BJ (cell line): ENCODE measurements at regions not wholly inside any gene's neighbourhood (a gene's known extent, or its start where the extent isn't known, plus 50 kb on each side); places are given as distances from the start of the nearest gene placed in this dataset.

Experiments
- CTCF ChIA-PET: fragments of 350-600 bp; formaldehyde crosslinking; extraction: SDS; loops from one replicate; lab custom pipeline; 2021; ENCODE audit warnings: antibody characterized with exemption, inconsistent platforms; lab: Yijun Ruan, JAX
- POLR2A ChIA-PET: fragments of 300-600 bp; sonication (Branson Sonifier 250); formaldehyde crosslinking; extraction: SDS; loops from one replicate; lab custom pipeline; 2021; ENCODE audit warnings: antibody characterized with exemption; lab: Charles Lee
- DNase-seq: peaks from one replicate; pipeline ENCODE4 v3.0.0-alpha.2; 2011; ENCODE audit warnings: low read depth
- H3K27me3 ChIP-seq: 2 replicates; pipeline ENCODE4 v1.6.0; 2011; ENCODE audit warnings: low read length; ENCODE audit not compliant: control insufficient read depth, insufficient read depth
- H3K36me3 ChIP-seq: 2 replicates; pipeline ENCODE4 v1.5.1; 2011; ENCODE audit warnings: low read length; ENCODE audit not compliant: control insufficient read depth, insufficient read depth
- H3K4me3 ChIP-seq: 2 replicates; pipeline ENCODE4 v1.5.1; 2011; ENCODE audit warnings: low read depth, mild to moderate bottlenecking, control low read depth, low read length
- CTCF ChIP-seq: IDR thresholded peaks from 2 replicates; pipeline ENCODE4 v1.5.1; 2011; ENCODE audit warnings: low read depth, mild to moderate bottlenecking, control low read depth, inconsistent platforms, low read length, moderate library complexity; ENCODE audit not compliant: insufficient read depth

- ChIA-PET POLR2A (no interaction called here), CTCF (interaction anchor here (1.1 to 1.8 kb wide), 4 partner anchors 10 to 178 kb away, joined by 3 to 10 read pairs (median 6); partner anchors contain the start of gene CCDC71L)
- no peak overlapping the region for H3K4me3 ChIP-seq
- TF ChIP-seq CTCF = no peak
- H3K36me3 ChIP-seq = no peaks in the 10 kb centered on the region
- H3K27me3 ChIP-seq = no peaks in the 10 kb centered on the region
- no peak for DNase-seq
Observed at GRCh38 chr7:106720641-106721040, 59.7 kb upstream of the CCDC71L start.

- no peak overlapping the region for H3K4me3 ChIP-seq
- no peaks in the 10 kb centered on the region for H3K27me3 ChIP-seq
- no peak for DNase-seq
- ChIA-PET POLR2A (no interaction called here), CTCF (interaction anchor here (1.4 to 1.6 kb wide), 2 partner anchors 9 to 14 kb away, joined by 7 to 8 read pairs; no protein-coding TSS in a partner anchor)
- TF ChIP-seq CTCF = no peak
- no peaks in the 10 kb centered on the region for H3K36me3 ChIP-seq
Observed at GRCh38 chr7:106721816-106722785, 61.1 kb upstream of the CCDC71L start.

GRCh38 chr7:106723398-106723797, 62.4 kb upstream of the CCDC71L start:
- DNase-seq = no peak
- no peak for TF ChIP-seq CTCF
- POLR2A ChIA-PET = no interaction called here
- H3K36me3 ChIP-seq = no peaks in the 10 kb centered on the region
- no peak overlapping the region for H3K4me3 ChIP-seq
- CTCF ChIA-PET = interaction anchor here (1.4 to 2.0 kb wide), 3 partner anchors 8 to 65 kb away, joined by 3 to 8 read pairs (median 4); no protein-coding TSS in a partner anchor
- H3K27me3 ChIP-seq = no peaks in the 10 kb centered on the region

- POLR2A ChIA-PET = no interaction called here
- no peak for TF ChIP-seq CTCF
- DNase-seq = no peak
- Histone ChIP-seq H3K27me3 (no peaks in the 10 kb centered on the region), H3K4me3 (no peak overlapping the region), H3K36me3 (no peaks in the 10 kb centered on the region)
- CTCF ChIA-PET = interaction anchor here (0.5 to 2.7 kb wide), 8 partner anchors 7 to 1393 kb away, joined by 3 to 10 read pairs (median 5); partner anchors contain the start of gene CCDC71L
Observed at GRCh38 chr7:106729720-106730385, 68.9 kb upstream of the CCDC71L start.

GRCh38 chr7:106731187-106731586, 70.2 kb upstream of the CCDC71L start:
- Histone ChIP-seq H3K4me3 (no peak overlapping the region), H3K36me3 (no peaks in the 10 kb centered on the region), H3K27me3 (no peaks in the 10 kb centered on the region)
- CTCF ChIA-PET = interaction anchor here (1.0 to 2.7 kb wide), 9 partner anchors 9 to 564 kb away, joined by 3 to 10 read pairs (median 4); partner anchors contain the start of gene CCDC71L
- no peak for DNase-seq
- no peak for TF ChIP-seq CTCF
- POLR2A ChIA-PET = no interaction called here
